AG04450 (cell line): ENCODE measurements at regions not wholly inside any gene's neighbourhood (a gene's known extent, or its start where the extent isn't known, plus 50 kb on each side); places are given as distances from the start of the nearest gene placed in this dataset. TPM values are rescaled to one million over a fixed set of nuclear protein-coding genes. Genes with fewer than 3 reads are reported as not detected.
"Not testable (repeated sequence)": the region's sequence is repeated elsewhere in the genome, so short reads cannot be mapped to it uniquely, and the experiment has no call there.

Source experiments
- CTCF ChIA-PET: fragments of 300-600, 350-600 bp; formaldehyde crosslinking; extraction: SDS; loops from one replicate; lab custom pipeline; 2022; ENCODE audit warnings: antibody characterized with exemption, inconsistent platforms; lab: Charles Lee
- POLR2A ChIA-PET: fragments of 350-600 bp; formaldehyde crosslinking; extraction: SDS; loops from one replicate; lab custom pipeline; 2021; ENCODE audit warnings: antibody characterized with exemption, inconsistent platforms; lab: Yijun Ruan, JAX
- DNase-seq: peaks from one replicate; pipeline ENCODE4 v3.0.0-alpha.2; 2011; ENCODE audit warnings: low read depth, low spot score
- H3K27ac ChIP-seq: one replicate; pipeline ENCODE4 v1.5.1; 2012; ENCODE audit warnings: low read depth, low read length, control low read depth
- H3K27me3 ChIP-seq: one replicate; pipeline ENCODE4 v1.6.0; 2012; ENCODE audit warnings: low read length; ENCODE audit not compliant: control insufficient read depth, insufficient read depth
- H3K4me3 ChIP-seq: 2 replicates; pipeline ENCODE4 v1.5.1; 2011; ENCODE audit warnings: mild to moderate bottlenecking, low read depth, low read length, control low read depth
- H3K9me3 ChIP-seq: 2 replicates; pipeline ENCODE4 v1.5.1; 2012; ENCODE audit warnings: low read length; ENCODE audit not compliant: control insufficient read depth, insufficient read depth
- small RNA-seq: library from RNA; depleted of rRNA; stranded (forward); fragments of <200 nt; gene quantifications from one replicate; pipeline ENCODE3, GENCODE V24; 2012; ENCODE audit warnings: low read depth; ENCODE audit not compliant: insufficient read length
- TF ChIP-seq, protein P1 (sequence below): IDR thresholded peaks from 2 replicates; pipeline ENCODE4 v1.5.1; 2011; ENCODE audit warnings: low read depth, low read length, control low read depth, inconsistent platforms

DNA sequence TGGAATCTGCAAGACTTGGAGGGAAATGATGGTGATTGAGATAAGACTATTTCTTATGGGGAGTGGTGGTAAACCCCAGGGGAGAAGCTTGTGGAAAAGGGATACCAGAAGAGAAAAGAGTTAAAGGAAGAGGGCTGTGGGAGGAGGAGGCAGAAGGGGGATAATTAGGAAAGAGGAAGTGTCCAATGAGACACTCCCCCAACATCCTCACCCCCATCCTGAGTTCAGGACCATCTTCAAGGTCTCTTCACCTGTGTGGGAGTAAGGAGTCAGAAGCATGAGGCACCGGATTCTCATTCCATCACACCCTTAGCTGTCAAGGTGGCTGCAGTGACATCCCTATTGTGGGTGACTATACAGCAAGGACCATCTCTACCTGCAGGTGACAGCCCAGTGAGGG, 106.6 kb upstream of the POC5 start:
- DNase-seq = no peak
- Histone ChIP-seq H3K4me3 (no peak overlapping the region), H3K9me3 (no peaks in the 10 kb centered on the region), H3K27me3 (no peaks in the 10 kb centered on the region), H3K27ac (no peak overlapping the region)
- ChIA-PET CTCF (no interaction called here), POLR2A (no interaction called here)
- TF ChIP-seq, protein P1, sequence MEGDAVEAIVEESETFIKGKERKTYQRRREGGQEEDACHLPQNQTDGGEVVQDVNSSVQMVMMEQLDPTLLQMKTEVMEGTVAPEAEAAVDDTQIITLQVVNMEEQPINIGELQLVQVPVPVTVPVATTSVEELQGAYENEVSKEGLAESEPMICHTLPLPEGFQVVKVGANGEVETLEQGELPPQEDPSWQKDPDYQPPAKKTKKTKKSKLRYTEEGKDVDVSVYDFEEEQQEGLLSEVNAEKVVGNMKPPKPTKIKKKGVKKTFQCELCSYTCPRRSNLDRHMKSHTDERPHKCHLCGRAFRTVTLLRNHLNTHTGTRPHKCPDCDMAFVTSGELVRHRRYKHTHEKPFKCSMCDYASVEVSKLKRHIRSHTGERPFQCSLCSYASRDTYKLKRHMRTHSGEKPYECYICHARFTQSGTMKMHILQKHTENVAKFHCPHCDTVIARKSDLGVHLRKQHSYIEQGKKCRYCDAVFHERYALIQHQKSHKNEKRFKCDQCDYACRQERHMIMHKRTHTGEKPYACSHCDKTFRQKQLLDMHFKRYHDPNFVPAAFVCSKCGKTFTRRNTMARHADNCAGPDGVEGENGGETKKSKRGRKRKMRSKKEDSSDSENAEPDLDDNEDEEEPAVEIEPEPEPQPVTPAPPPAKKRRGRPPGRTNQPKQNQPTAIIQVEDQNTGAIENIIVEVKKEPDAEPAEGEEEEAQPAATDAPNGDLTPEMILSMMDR = no peak

DNA sequence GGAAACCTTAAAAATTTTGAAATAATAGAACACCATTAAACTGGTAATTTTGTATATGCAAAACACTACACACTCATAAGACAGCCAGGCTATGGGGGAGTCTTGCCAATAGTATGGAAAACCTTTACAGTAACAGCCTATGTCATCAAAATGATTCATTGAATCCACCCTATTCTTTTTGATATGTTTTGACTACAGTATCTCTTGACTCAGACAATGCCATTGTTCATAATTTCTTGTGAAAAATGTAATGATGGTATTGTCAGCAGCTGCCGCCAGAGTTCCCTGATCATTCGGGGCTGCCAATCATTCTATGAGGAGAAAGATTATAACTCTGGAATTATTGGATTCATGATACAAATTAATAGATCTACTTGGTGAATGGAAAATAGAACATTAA, 101.4 kb upstream of the POC5 start:
- CTCF ChIA-PET = no interaction called here
- H3K4me3 ChIP-seq = no peak overlapping the region
- H3K27me3 ChIP-seq = no peaks in the 10 kb centered on the region
- TF ChIP-seq, protein P1 = no peak
- POLR2A ChIA-PET = no interaction called here
- no peak for DNase-seq
- no peaks in the 10 kb centered on the region for H3K9me3 ChIP-seq
- no peak overlapping the region for H3K27ac ChIP-seq

GRCh38 chr5:75799695-75800094, 82.5 kb upstream of the POC5 start:
- H3K27me3 ChIP-seq, CTCF ChIA-PET, DNase-seq, H3K9me3 ChIP-seq, H3K27ac ChIP-seq, POLR2A ChIA-PET, H3K4me3 ChIP-seq: not testable (repeated sequence)

DNA sequence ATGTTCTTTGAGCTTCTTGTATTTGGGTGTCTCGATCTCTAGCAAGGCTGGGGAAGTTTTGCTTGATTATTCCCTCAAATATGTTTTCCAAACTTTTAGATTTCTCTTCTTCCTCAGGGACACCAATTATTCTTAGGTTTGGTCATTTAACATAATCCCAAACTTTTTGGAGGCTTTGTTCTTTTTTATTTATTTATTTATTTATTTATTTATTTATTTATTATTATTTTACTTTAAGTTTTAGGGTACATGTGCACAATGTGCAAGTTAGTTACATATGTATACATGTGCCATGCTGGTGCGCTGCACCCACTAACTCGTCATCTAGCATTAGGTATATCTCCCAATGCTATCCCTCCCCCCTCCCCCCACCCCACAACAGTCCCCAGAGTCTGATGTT, 52.1 kb upstream of the POC5 start:
- DNase-seq, H3K27me3 ChIP-seq, CTCF ChIA-PET, H3K4me3 ChIP-seq, POLR2A ChIA-PET, H3K9me3 ChIP-seq, H3K27ac ChIP-seq: not testable (repeated sequence)

Small RNAs in the stretch of these regions (small RNA-seq; reads per million reads assigned to genes)
- gene AC108120.2 = not detected
